Neural crest cell (in vitro differentiated cells): ENCODE measurements at regions not wholly inside any gene's neighbourhood (a gene's known extent, or its start where the extent isn't known, plus 50 kb on each side); places are given as distances from the start of the nearest gene placed in this dataset.

Source experiments
- DNase-seq: peaks from one replicate; pipeline ENCODE4 v3.0.0; 2021; ENCODE audit warnings: low read depth, mixed read lengths, low spot score
- H3K27ac Mint-ChIP-seq: one replicate; pipeline ENCODE4 v1.8.0; 2021; ENCODE audit warnings: mild to moderate bottlenecking, mixed read lengths; ENCODE audit not compliant: unreplicated experiment
- H3K27me3 Mint-ChIP-seq: 2 replicates; pipeline ENCODE4 v1.8.0; 2021; ENCODE audit warnings: low read depth, mild to moderate bottlenecking, mixed read lengths
- H3K36me3 Mint-ChIP-seq: 2 replicates; pipeline ENCODE4 v1.8.0; 2021; ENCODE audit warnings: low read depth, mild to moderate bottlenecking, mixed read lengths
- H3K4me1 Mint-ChIP-seq: 2 replicates; pipeline ENCODE4 v1.8.0; 2021; ENCODE audit warnings: mixed read lengths
- H3K4me3 Mint-ChIP-seq: one replicate; pipeline ENCODE4 v1.8.0; 2021; ENCODE audit warnings: mild to moderate bottlenecking, mixed read lengths
- H3K9me3 Mint-ChIP-seq: 2 replicates; pipeline ENCODE4 v1.8.0; 2021; ENCODE audit warnings: mixed read lengths
- TF ChIP-seq, protein P1 (sequence below): fragments of 200-600 bp; sonication (generic); conservative IDR thresholded peaks from 2 replicates; pipeline ENCODE4 v1.5.0; 2021; ENCODE audit warnings: antibody characterized with exemption, mild to moderate bottlenecking

GRCh38 chr9:106795031-106795430 is 67.9 kb upstream of the ZNF462 start:
- TF ChIP-seq, protein P1, sequence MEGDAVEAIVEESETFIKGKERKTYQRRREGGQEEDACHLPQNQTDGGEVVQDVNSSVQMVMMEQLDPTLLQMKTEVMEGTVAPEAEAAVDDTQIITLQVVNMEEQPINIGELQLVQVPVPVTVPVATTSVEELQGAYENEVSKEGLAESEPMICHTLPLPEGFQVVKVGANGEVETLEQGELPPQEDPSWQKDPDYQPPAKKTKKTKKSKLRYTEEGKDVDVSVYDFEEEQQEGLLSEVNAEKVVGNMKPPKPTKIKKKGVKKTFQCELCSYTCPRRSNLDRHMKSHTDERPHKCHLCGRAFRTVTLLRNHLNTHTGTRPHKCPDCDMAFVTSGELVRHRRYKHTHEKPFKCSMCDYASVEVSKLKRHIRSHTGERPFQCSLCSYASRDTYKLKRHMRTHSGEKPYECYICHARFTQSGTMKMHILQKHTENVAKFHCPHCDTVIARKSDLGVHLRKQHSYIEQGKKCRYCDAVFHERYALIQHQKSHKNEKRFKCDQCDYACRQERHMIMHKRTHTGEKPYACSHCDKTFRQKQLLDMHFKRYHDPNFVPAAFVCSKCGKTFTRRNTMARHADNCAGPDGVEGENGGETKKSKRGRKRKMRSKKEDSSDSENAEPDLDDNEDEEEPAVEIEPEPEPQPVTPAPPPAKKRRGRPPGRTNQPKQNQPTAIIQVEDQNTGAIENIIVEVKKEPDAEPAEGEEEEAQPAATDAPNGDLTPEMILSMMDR = no peak
- H3K4me1 Mint-ChIP-seq = peaks cover 10% of the 10 kb centered on the region
- H3K9me3 Mint-ChIP-seq = peaks cover 2% of the 10 kb centered on the region

GRCh38 chr9:106796771-106797170 is 66.2 kb upstream of the ZNF462 start:
- H3K36me3 Mint-ChIP-seq = no peaks in the 10 kb centered on the region
- no peak overlapping the region for H3K4me3 Mint-ChIP-seq
- TF ChIP-seq, protein P1 = no peak
- no peaks in the 10 kb centered on the region for H3K27me3 Mint-ChIP-seq
- H3K4me1 Mint-ChIP-seq = peaks cover 10% of the 10 kb centered on the region
- peaks cover 3% of the 10 kb centered on the region for H3K9me3 Mint-ChIP-seq
- H3K27ac Mint-ChIP-seq = no peak overlapping the region
- DNase-seq = no peak

More at GRCh38 chr9:106795031-106795430, 67.9 kb upstream of the ZNF462 start:
- no peak for DNase-seq
- no peak overlapping the region for H3K4me3 Mint-ChIP-seq
- no peaks in the 10 kb centered on the region for H3K36me3 Mint-ChIP-seq
- no peak overlapping the region for H3K27ac Mint-ChIP-seq
- H3K27me3 Mint-ChIP-seq = no peaks in the 10 kb centered on the region

DNA sequence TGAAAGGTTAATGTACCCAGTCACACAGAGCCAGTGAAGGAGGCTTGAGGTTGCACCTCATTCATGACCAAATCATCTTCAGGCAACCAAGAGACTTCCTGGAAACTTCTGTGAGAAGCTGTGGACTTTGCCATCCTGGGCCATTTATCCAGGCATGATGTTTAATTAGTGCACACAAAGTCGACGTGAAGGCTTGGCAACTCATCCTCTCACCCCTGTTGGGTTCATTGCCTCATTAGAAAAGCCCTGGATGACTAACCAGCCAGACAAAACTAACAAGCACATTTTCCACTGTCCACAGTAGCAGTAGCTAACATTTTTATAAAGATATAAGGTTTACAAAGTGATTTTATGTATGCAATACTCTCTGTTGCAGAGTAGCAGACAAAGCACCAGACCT is 65.7 kb upstream of the ZNF462 start:
- Mint-ChIP-seq H3K9me3 (peaks cover 5% of the 10 kb centered on the region), H3K4me1 (peaks cover 10% of the 10 kb centered on the region), H3K4me3 (no peak overlapping the region), H3K36me3 (no peaks in the 10 kb centered on the region), H3K27ac (no peak overlapping the region), H3K27me3 (no peaks in the 10 kb centered on the region)
- DNase-seq = no peak
- TF ChIP-seq, protein P1 = no peak

DNA sequence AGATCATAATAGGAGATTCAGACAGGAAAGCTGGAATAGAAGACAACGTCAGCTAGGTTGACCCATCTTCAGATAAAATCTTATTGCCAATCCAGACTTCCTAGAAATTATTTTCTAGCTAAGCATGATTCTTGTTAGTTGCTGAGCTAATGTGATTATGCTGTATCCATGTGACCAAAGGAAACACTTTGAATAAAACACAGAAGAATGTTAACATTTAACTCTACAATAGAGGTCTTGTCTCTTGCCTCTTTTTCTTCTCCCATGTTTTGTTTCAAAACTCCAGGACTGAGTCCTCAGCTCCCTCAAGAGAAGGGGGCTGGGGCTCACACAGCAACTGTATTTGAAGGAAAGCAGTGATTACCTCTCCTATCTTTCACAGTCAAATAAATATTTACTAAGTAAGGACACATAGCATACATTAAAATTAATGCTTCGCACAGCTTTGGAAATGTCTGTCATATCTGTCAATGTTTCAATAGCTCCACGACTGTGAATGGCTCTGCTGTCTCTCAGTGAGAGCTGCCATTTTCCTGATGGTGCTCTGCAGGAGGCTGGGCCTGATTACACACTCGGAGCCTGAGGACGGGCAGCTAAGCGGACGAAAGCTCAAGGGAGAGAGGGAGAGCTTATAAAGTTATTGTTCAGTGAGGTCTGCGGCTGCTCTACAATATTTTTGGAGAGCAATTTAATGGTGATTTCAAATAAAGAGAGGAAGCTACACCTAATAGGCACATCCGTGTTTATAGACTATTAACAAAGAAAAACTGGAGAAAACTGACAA is 64.8 kb upstream of the ZNF462 start:
- H3K4me3 Mint-ChIP-seq = no peak overlapping the region
- H3K36me3 Mint-ChIP-seq = no peaks in the 10 kb centered on the region
- H3K4me1 Mint-ChIP-seq = peaks cover 10% of the 10 kb centered on the region
- no peak overlapping the region for H3K27ac Mint-ChIP-seq
- TF ChIP-seq, protein P1 = no peak
- H3K9me3 Mint-ChIP-seq = peaks cover 8% of the 10 kb centered on the region
- no peaks in the 10 kb centered on the region for H3K27me3 Mint-ChIP-seq
- DNase-seq = no peak

- Mint-ChIP-seq H3K36me3 (no peaks in the 10 kb centered on the region), H3K4me3 (no peak overlapping the region)
- TF ChIP-seq, protein P1 = no peak
These were observed 63.8 kb upstream of the ZNF462 start for GRCh38 chr9:106799152-106799551.

More at GRCh38 chr9:106799152-106799551, 63.8 kb upstream of the ZNF462 start:
- Mint-ChIP-seq H3K9me3 (peaks cover 8% of the 10 kb centered on the region), H3K27me3 (no peaks in the 10 kb centered on the region), H3K4me1 (peaks cover 10% of the 10 kb centered on the region), H3K27ac (no peak overlapping the region)
- DNase-seq = no peak
